ENCODE measurements at regions not wholly inside any gene's neighbourhood (a gene's known extent, or its start where the extent isn't known, plus 50 kb on each side); places are given as distances from the start of the nearest gene placed in this dataset.

GRCh38 chr12:25653487-25654175, 100.5 kb upstream of the LMNTD1 start:
- no peak for TF ChIP-seq CTCF (IDR thresholded peaks at IDR 0.05)
- no peak for TF ChIP-seq POLR2A (IDR thresholded peaks at IDR 0.05)
- TF ChIP-seq POLR2AphosphoS5 (IDR thresholded peaks at IDR 0.05): no peak

Data from gastroesophageal sphincter (tissue), 3 donors.